Loucy (cell line): ENCODE measurements at regions not wholly inside any gene's neighbourhood (a gene's known extent, or its start where the extent isn't known, plus 50 kb on each side); places are given as distances from the start of the nearest gene placed in this dataset.

Experiments
- CTCF ChIP-seq: fragments of 200-600 bp; sonication (generic); conservative IDR thresholded peaks from 2 replicates; pipeline ENCODE4 v1.5.1; 2014; ENCODE audit warnings: mild to moderate bottlenecking, antibody characterized with exemption, low read length
- EZH2phosphoT487 ChIP-seq: fragments of 200-600 bp; IDR thresholded peaks from 2 replicates; pipeline ENCODE4 v1.6.1; 2018; ENCODE audit warnings: antibody characterized with exemption, mild to moderate bottlenecking, moderate library complexity, borderline replicate concordance

DNA sequence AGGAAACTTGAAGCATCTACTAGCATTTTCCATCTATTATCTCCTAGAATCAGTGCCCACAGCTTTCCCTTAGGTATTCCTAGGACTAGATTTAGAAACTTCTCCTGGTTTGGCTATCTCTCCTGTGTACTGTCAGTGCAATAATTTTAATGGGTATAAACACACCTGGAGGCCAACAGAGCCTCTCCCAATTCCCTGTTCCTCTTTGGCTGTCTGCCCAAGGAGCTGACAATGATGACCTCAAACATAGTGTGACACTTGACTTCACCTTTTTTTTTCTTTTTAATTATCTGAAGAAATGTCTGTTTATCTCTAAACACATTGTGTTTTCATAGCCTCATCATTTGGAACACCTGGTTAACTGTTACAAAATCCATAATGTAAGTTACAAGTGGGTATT, 754.5 kb upstream of the ALCAM start:
- no peak for TF ChIP-seq CTCF
- TF ChIP-seq EZH2phosphoT487 = no peak
